NOMO-1 treated with dmso at 0.1 percent for 144 hours (cell line): ENCODE measurements at regions not wholly inside any gene's neighbourhood (a gene's known extent, or its start where the extent isn't known, plus 50 kb on each side); places are given as distances from the start of the nearest gene placed in this dataset.
"Not testable (repeated sequence)": the region's sequence is repeated elsewhere in the genome, so short reads cannot be mapped to it uniquely, and the experiment has no call there.

Experiments used
- DNase-seq: peaks from one replicate; lab custom pipeline; 2025; ENCODE audit not compliant: unreplicated experiment; lab: John Stamatoyannopoulos, UW

- no peak for DNase-seq
These were observed 386.4 kb upstream of the MMS22L start for GRCh38 chr6:97669191-97670031.

- DNase-seq = no peak
These were observed 391.8 kb upstream of the MMS22L start for GRCh38 chr6:97674802-97675201.

- DNase-seq = no peak
These were observed 394.6 kb upstream of the MMS22L start for GRCh38 chr6:97677626-97678025.

GRCh38 chr6:97687916-97688315 is 404.9 kb upstream of the MMS22L start:
- no peak for DNase-seq

GRCh38 chr6:97689078-97689754 is 406.2 kb upstream of the MMS22L start:
- no peak for DNase-seq

GRCh38 chr6:97697456-97697855 is 414.4 kb upstream of the MMS22L start:
- no peak for DNase-seq

- DNase-seq = no peak
These were observed 418.8 kb upstream of the MMS22L start for GRCh38 chr6:97701801-97702200.

- no peak for DNase-seq
These were observed 419.2 kb upstream of the MMS22L start for GRCh38 chr6:97702248-97702647.

GRCh38 chr6:97703661-97704060 is 420.6 kb upstream of the MMS22L start:
- no peak for DNase-seq

GRCh38 chr6:97705568-97705967 is 422.6 kb upstream of the MMS22L start:
- DNase-seq = no peak

- DNase-seq = no peak
These were observed 429.7 kb upstream of the MMS22L start for GRCh38 chr6:97712751-97713150.

- DNase-seq = no peak
These were observed 431.8 kb upstream of the MMS22L start for GRCh38 chr6:97714772-97715171.

- DNase-seq = no peak
These were observed 434.1 kb upstream of the MMS22L start for GRCh38 chr6:97717086-97717485.

- no peak for DNase-seq
These were observed 443.4 kb upstream of the MMS22L start for GRCh38 chr6:97726378-97726777.

- DNase-seq = no peak
These were observed 449.0 kb upstream of the MMS22L start for GRCh38 chr6:97732045-97732444.

- no peak for DNase-seq
These were observed 474.6 kb upstream of the MMS22L start for GRCh38 chr6:97757575-97757974.

GRCh38 chr6:97765461-97765860 is 482.4 kb upstream of the MMS22L start:
- DNase-seq = no peak

- DNase-seq = no peak
These were observed 488.4 kb upstream of the MMS22L start for GRCh38 chr6:97771372-97771771.

- no peak for DNase-seq
These were observed 492.0 kb upstream of the MMS22L start for GRCh38 chr6:97775012-97775411.

GRCh38 chr6:97778290-97779038 is 495.4 kb upstream of the MMS22L start:
- no peak for DNase-seq

- DNase-seq = not testable (repeated sequence)
These were observed 496.2 kb upstream of the MMS22L start for GRCh38 chr6:97779039-97779766.
